ENCODE measurements at regions not wholly inside any gene's neighbourhood (a gene's known extent, or its start where the extent isn't known, plus 50 kb on each side); places are given as distances from the start of the nearest gene placed in this dataset.

- no peak for DNase-seq (ENCODE audit: low spot score in 2 of 2)
- Histone ChIP-seq H3K36me3 (no peaks in the 10 kb centered on the region), H3K4me1 (no peaks in the 10 kb centered on the region), H3K27me3 (no peaks in the 10 kb centered on the region), H3K4me3 (no peak overlapping the region), H3K9me3 (no peaks in the 10 kb centered on the region), H3K27ac (no peak overlapping the region)
- TF ChIP-seq CTCF (IDR thresholded peaks at IDR 0.05) = no peak
- TF ChIP-seq POLR2A (IDR thresholded peaks at IDR 0.05) = no peak
- TF ChIP-seq EP300 (IDR thresholded peaks at IDR 0.05) = no peak
- 25 to 33% methylated on average over 3 of the region's 3 CpGs for WGBS, 2 donors
These were observed 120.6 kb upstream of the ASTN2 start for GRCh38 chr9:117535434-117535833.

- no peak for DNase-seq (ENCODE audit: low spot score in 2 of 2)
These were observed 113.4 kb upstream of the ASTN2 start for GRCh38 chr9:117528225-117528624.

GRCh38 chr9:117526674-117527073 lies 111.8 kb upstream of the ASTN2 start:
- no peaks in the 10 kb centered on the region for H3K9me3 ChIP-seq
- 34 to 36% methylated on average over 2 of the region's 2 CpGs for WGBS, 2 donors
- no peak overlapping the region for H3K27ac ChIP-seq
- H3K27me3 ChIP-seq = no peaks in the 10 kb centered on the region
- no peaks in the 10 kb centered on the region for H3K4me1 ChIP-seq
- H3K4me3 ChIP-seq = no peak overlapping the region
- DNase-seq (ENCODE audit: low spot score in 2 of 2) = no peak
- no peak for TF ChIP-seq CTCF (IDR thresholded peaks at IDR 0.05)
- TF ChIP-seq POLR2A (IDR thresholded peaks at IDR 0.05) = no peak
- no peak for TF ChIP-seq EP300 (IDR thresholded peaks at IDR 0.05)
- no peaks in the 10 kb centered on the region for H3K36me3 ChIP-seq

More at GRCh38 chr9:117528225-117528624, 113.4 kb upstream of the ASTN2 start:
- Histone ChIP-seq H3K36me3 (no peaks in the 10 kb centered on the region), H3K27ac (no peak overlapping the region), H3K9me3 (no peaks in the 10 kb centered on the region), H3K4me3 (no peak overlapping the region), H3K4me1 (no peaks in the 10 kb centered on the region), H3K27me3 (no peaks in the 10 kb centered on the region)
- TF ChIP-seq EP300 (IDR thresholded peaks at IDR 0.05) (no peak), POLR2A (IDR thresholded peaks at IDR 0.05) (no peak), CTCF (IDR thresholded peaks at IDR 0.05) (no peak)
- WGBS, 2 donors = 86 to 89% methylated on average over 1 of the region's 1 CpG

GRCh38 chr9:117523531-117524153 lies 108.8 kb upstream of the ASTN2 start:
- Histone ChIP-seq H3K36me3 (no peaks in the 10 kb centered on the region), H3K27ac (no peak overlapping the region), H3K27me3 (no peaks in the 10 kb centered on the region), H3K9me3 (no peaks in the 10 kb centered on the region), H3K4me1 (no peaks in the 10 kb centered on the region), H3K4me3 (no peak overlapping the region)
- TF ChIP-seq EP300 (IDR thresholded peaks at IDR 0.05) = no peak
- TF ChIP-seq POLR2A (IDR thresholded peaks at IDR 0.05) = no peak
- TF ChIP-seq CTCF (IDR thresholded peaks at IDR 0.05) = no peak
- 72 to 74% methylated on average over 2 of the region's 2 CpGs for WGBS, 2 donors
- no peak for DNase-seq (ENCODE audit: low spot score in 2 of 2)

- Histone ChIP-seq H3K36me3 (no peaks in the 10 kb centered on the region), H3K9me3 (no peaks in the 10 kb centered on the region), H3K4me1 (no peaks in the 10 kb centered on the region), H3K27ac (no peak overlapping the region), H3K27me3 (no peaks in the 10 kb centered on the region), H3K4me3 (no peak overlapping the region)
- DNase-seq (ENCODE audit: low spot score in 2 of 2) = no peak
- WGBS, 2 donors = 89 to 91% methylated on average over 4 of the region's 4 CpGs
- TF ChIP-seq POLR2A (IDR thresholded peaks at IDR 0.05) (no peak), CTCF (IDR thresholded peaks at IDR 0.05) (no peak), EP300 (IDR thresholded peaks at IDR 0.05) (no peak)
These were observed 106.4 kb upstream of the ASTN2 start for GRCh38 chr9:117521293-117521692.
